ENCODE measurements at regions not wholly inside any gene's neighbourhood (a gene's known extent, or its start where the extent isn't known, plus 50 kb on each side); places are given as distances from the start of the nearest gene placed in this dataset.

GRCh38 chr18:21978546-21979170, 190.7 kb upstream of the GATA6 start:
- Histone ChIP-seq H3K36me3 (ENCODE audit: insufficient read depth, low read length) (no peaks in the 10 kb centered on the region), H3K79me2 (ENCODE audit: insufficient read depth, low read length) (no peaks in the 10 kb centered on the region), H3K9ac (ENCODE audit: low read length) (no peak overlapping the region), H3K4me2 (ENCODE audit: low read length) (no peak overlapping the region), H3K4me3 (ENCODE audit: insufficient read depth, low read depth, low read length) (no peak overlapping the region), H3K4me1 (ENCODE audit: insufficient read depth, low read length) (no peaks in the 10 kb centered on the region), H3K27me3 (ENCODE audit: insufficient read depth, low read length) (no peaks in the 10 kb centered on the region), H2AFZ (ENCODE audit: low read depth, low read length) (no peak overlapping the region), H4K20me1 (ENCODE audit: insufficient read depth, low read length) (no peaks in the 10 kb centered on the region), H3K27ac (ENCODE audit: low read depth, low read length) (no peak overlapping the region), H3K9me3 (ENCODE audit: insufficient read depth, low read depth, low read length) (peaks cover 3% of the 10 kb centered on the region)
- no peak for FAIRE-seq
- H3K9me3 Mint-ChIP-seq (ENCODE audit: unreplicated experiment), result no peaks in the 10 kb centered on the region
- TF ChIP-seq EZH2 (IDR thresholded peaks at IDR 0.05; ENCODE audit: insufficient read depth, low read length), result no peak
- TF ChIP-seq CTCF (IDR thresholded peaks at IDR 0.05; ENCODE audit: insufficient read depth, low read depth, low read length), result no peak
- no peak overlapping the region for H3K4me3 Mint-ChIP-seq (ENCODE audit: unreplicated experiment)
- peaks cover 3% of the 10 kb centered on the region for H3K27me3 Mint-ChIP-seq (ENCODE audit: low read depth, unreplicated experiment)
- DNase-seq (ENCODE audit: low read depth), result no peak
- H3K4me1 Mint-ChIP-seq (ENCODE audit: low read depth, unreplicated experiment), result no peaks in the 10 kb centered on the region
- no peak overlapping the region for H3K27ac Mint-ChIP-seq (ENCODE audit: unreplicated experiment)
- H3K36me3 Mint-ChIP-seq (ENCODE audit: low read depth, unreplicated experiment), result no peaks in the 10 kb centered on the region

- Mint-ChIP-seq H3K27me3 (ENCODE audit: low read depth, unreplicated experiment) (peaks cover 3% of the 10 kb centered on the region), H3K27ac (ENCODE audit: unreplicated experiment) (no peak overlapping the region), H3K9me3 (ENCODE audit: unreplicated experiment) (no peaks in the 10 kb centered on the region), H3K36me3 (ENCODE audit: low read depth, unreplicated experiment) (no peaks in the 10 kb centered on the region), H3K4me1 (ENCODE audit: low read depth, unreplicated experiment) (no peaks in the 10 kb centered on the region), H3K4me3 (ENCODE audit: unreplicated experiment) (no peak overlapping the region)
- Histone ChIP-seq H3K27ac (ENCODE audit: low read depth, low read length) (no peak overlapping the region), H3K9ac (ENCODE audit: low read length) (no peak overlapping the region), H3K4me3 (ENCODE audit: insufficient read depth, low read depth, low read length) (no peak overlapping the region), H3K36me3 (ENCODE audit: insufficient read depth, low read length) (no peaks in the 10 kb centered on the region), H3K9me3 (ENCODE audit: insufficient read depth, low read depth, low read length) (peaks cover 3% of the 10 kb centered on the region), H4K20me1 (ENCODE audit: insufficient read depth, low read length) (no peaks in the 10 kb centered on the region), H3K27me3 (ENCODE audit: insufficient read depth, low read length) (no peaks in the 10 kb centered on the region), H3K4me1 (ENCODE audit: insufficient read depth, low read length) (no peaks in the 10 kb centered on the region), H3K79me2 (ENCODE audit: insufficient read depth, low read length) (no peaks in the 10 kb centered on the region), H2AFZ (ENCODE audit: low read depth, low read length) (no peak overlapping the region), H3K4me2 (ENCODE audit: low read length) (no peak overlapping the region)
- TF ChIP-seq CTCF (IDR thresholded peaks at IDR 0.05; ENCODE audit: insufficient read depth, low read depth, low read length) (no peak), EZH2 (IDR thresholded peaks at IDR 0.05; ENCODE audit: insufficient read depth, low read length) (no peak)
- DNase-seq (ENCODE audit: low read depth) (no peak), FAIRE-seq (no peak)
Observed at GRCh38 chr18:21979171-21979560, 190.2 kb upstream of the GATA6 start.

- Histone ChIP-seq H3K4me3 (ENCODE audit: insufficient read depth, low read depth, low read length) (no peak overlapping the region), H3K36me3 (ENCODE audit: insufficient read depth, low read length) (no peaks in the 10 kb centered on the region), H2AFZ (ENCODE audit: low read depth, low read length) (no peak overlapping the region), H3K4me2 (ENCODE audit: low read length) (no peak overlapping the region), H3K27me3 (ENCODE audit: insufficient read depth, low read length) (no peaks in the 10 kb centered on the region), H3K79me2 (ENCODE audit: insufficient read depth, low read length) (no peaks in the 10 kb centered on the region), H3K4me1 (ENCODE audit: insufficient read depth, low read length) (no peaks in the 10 kb centered on the region), H3K9me3 (ENCODE audit: insufficient read depth, low read depth, low read length) (peaks cover 3% of the 10 kb centered on the region), H3K27ac (ENCODE audit: low read depth, low read length) (no peak overlapping the region), H4K20me1 (ENCODE audit: insufficient read depth, low read length) (no peaks in the 10 kb centered on the region), H3K9ac (ENCODE audit: low read length) (no peak overlapping the region)
- Mint-ChIP-seq H3K27me3 (ENCODE audit: low read depth, unreplicated experiment) (peaks cover 3% of the 10 kb centered on the region), H3K27ac (ENCODE audit: unreplicated experiment) (no peak overlapping the region), H3K9me3 (ENCODE audit: unreplicated experiment) (no peaks in the 10 kb centered on the region), H3K36me3 (ENCODE audit: low read depth, unreplicated experiment) (no peaks in the 10 kb centered on the region), H3K4me1 (ENCODE audit: low read depth, unreplicated experiment) (no peaks in the 10 kb centered on the region), H3K4me3 (ENCODE audit: unreplicated experiment) (no peak overlapping the region)
- no peak for FAIRE-seq
- no peak for TF ChIP-seq EZH2 (IDR thresholded peaks at IDR 0.05; ENCODE audit: insufficient read depth, low read length)
- TF ChIP-seq CTCF (IDR thresholded peaks at IDR 0.05; ENCODE audit: insufficient read depth, low read depth, low read length), result no peak
- no peak for DNase-seq (ENCODE audit: low read depth)
Observed at GRCh38 chr18:21979759-21980158, 189.6 kb upstream of the GATA6 start.

Data from astrocyte (in vitro differentiated cells and primary cell).